DMS53 treated with DMSO at 0.1 percent for 48 hours (cell line): ENCODE measurements at regions not wholly inside any gene's neighbourhood (a gene's known extent, or its start where the extent isn't known, plus 50 kb on each side); places are given as distances from the start of the nearest gene placed in this dataset.

Experiments used
- DNase-seq: peaks from one replicate; lab custom pipeline; 2025; ENCODE audit not compliant: unreplicated experiment; lab: John Stamatoyannopoulos, UW

DNA sequence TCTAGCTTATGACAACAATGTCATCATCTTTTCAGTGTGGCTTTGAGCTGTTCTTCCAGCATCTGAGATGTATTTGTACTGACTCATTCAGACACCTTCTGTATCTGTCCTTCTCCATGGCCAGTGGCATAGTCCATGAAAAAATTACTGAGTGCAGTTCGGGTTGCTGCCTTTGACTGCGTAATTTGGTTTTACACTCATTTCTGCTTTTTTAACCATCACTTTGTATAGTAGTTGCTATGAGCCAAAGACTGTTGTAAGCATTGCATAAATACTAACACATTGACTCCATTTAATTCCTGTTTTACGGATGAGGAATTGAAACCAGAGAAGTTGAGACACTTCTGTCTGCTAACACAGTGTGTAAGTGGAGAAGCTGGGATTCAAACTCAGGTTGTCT lies 190.7 kb upstream of the MID1 start:
- no peak for DNase-seq

DNA sequence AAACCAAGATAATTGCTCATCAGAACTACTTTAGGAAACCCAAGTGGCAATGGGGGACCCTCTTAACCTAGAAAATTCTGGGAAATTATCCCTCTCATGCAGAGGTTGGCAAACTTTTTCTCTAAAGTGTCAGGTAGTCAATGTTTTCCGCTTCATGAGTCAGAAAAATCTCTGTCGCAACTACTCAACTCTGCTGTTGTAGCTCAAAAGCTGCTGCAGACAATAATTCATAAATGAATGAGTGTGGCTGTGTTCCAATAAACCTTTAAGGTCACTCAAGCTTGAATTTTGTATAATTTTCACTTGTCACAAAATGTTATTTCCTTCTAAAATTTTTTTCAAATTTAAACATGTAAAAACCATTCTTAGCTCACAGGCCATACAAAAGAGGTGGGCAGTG lies 193.4 kb upstream of the MID1 start:
- no peak for DNase-seq

DNA sequence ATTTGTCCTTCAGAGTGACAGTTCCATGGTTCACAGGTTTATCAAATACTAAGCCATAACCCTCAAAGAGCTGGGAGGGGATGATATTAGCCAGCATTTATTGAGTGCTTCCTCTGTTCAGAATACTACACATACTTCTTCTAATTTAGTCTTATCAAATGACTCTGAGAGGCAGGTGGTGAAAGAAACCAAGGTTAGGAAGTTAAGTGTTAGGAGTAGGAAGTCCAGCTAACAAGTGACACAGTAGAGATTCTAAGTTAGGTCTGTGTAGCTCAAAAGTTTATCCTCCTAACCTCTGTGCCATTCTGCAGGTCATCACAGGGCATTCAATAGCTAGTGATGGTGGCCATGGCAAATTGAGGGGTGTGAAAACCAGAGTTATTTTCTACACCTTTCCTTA lies 198.3 kb upstream of the MID1 start:
- DNase-seq, result no peak

DNA sequence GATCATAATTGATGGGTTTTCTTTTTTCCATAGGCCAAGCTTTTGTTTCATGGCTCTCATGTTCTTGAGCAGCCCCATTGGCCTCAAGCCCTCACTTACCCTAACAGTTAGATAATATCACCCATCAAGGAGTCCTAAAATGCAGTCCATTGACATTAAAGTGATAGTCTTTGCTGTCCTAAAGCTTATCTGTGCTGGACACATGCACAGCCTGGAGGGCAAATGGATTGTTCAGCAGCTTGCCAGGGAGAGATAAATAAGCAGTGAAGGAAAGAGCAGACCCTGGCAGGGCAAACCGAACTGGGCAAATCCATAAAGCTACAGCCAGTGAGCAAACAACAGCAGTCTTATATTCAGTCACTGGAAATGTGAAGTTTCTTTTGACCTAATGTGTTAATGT lies 199.6 kb upstream of the MID1 start:
- no peak for DNase-seq

DNA sequence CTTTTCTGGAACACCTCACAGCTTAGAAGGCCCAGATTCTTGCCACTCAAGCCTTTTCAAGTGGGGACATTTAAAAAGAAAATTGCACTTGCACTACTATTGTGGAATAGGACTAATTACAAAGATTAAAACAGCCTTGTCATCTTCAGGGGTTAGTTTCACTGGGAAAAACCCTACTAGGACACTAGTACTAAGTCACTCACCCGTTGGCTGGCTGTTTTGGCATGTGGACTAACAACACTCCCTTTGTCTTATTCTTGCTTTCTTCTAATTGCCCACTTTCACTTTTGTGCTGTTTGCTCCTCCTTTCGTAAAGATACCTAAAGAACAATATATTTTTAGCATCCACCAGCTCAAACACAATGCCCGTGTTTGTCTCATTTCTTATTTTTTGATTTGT lies 200.9 kb upstream of the MID1 start:
- DNase-seq, result no peak

DNA sequence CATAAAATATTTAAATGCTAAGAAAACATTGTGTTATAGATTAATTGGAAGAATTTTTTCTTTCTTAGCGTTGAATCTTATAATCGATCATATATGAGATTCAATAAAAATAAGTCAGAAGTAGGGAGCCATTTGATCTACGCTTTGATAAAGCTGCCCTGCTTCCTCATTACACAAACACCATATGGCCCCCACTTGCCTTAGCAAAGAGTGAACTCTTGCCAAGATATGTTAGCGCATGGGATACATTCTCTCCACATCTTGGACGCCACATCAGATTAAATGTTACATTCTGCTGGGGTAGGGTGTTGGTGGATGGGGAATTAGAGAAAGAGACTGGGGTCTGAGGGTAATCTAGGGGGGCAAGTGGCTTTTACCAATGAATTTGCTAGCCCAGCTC lies 207.7 kb upstream of the MID1 start:
- no peak for DNase-seq

DNA sequence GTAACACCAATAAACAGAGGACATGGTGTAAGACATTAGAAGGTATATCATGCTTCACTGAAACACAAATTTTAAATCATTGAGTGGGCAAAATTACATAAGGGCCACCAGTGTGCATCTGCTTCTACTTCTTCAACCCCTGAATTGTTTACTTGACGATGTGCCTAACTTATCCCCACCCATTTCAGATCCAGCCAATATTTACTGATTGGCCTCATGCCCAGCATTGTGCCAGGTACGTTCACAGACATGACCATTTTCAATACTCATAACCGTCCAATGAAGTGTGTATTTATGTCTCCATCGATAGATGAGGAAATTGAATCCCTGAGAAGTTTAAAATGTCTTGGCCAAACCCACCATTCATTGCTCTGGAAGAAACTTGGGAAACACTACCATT lies 208.3 kb upstream of the MID1 start:
- DNase-seq, result no peak

DNA sequence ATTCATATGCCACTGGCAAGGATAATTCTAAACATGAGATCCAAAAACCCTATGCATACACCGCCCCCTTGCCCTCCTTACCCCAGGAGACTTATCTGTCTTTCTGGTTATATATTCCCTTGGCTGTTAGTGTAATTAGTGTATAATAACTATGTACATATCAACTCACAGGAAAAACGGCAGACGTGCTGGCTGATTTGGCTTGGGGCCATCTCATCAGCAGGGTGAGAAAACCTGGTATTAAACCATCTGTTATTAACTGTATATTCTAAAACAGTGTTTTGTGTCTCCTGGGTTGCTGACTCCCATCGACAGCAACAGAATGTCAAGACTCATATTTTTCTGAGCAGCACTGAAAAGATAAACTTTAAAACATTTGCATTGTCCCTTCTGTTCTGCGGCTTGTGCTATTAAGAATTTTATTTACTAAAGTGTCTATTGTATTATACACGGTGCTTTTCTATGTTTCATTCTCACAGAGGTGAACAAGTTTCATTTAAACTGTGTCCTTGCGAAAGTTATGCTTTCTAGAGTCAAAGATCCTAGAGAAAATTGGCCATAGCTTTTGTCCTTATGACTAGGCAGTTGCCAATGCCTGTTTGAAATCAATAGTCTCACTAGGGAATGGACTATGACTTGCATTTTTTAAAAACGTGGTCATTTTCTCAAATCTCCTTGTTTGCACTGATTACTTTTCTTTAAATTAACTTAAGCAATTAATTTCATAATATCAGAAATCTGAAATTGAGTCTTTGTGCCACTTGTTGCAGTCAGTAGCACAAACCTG lies 211.5 kb upstream of the MID1 start:
- DNase-seq, result no peak

DNA sequence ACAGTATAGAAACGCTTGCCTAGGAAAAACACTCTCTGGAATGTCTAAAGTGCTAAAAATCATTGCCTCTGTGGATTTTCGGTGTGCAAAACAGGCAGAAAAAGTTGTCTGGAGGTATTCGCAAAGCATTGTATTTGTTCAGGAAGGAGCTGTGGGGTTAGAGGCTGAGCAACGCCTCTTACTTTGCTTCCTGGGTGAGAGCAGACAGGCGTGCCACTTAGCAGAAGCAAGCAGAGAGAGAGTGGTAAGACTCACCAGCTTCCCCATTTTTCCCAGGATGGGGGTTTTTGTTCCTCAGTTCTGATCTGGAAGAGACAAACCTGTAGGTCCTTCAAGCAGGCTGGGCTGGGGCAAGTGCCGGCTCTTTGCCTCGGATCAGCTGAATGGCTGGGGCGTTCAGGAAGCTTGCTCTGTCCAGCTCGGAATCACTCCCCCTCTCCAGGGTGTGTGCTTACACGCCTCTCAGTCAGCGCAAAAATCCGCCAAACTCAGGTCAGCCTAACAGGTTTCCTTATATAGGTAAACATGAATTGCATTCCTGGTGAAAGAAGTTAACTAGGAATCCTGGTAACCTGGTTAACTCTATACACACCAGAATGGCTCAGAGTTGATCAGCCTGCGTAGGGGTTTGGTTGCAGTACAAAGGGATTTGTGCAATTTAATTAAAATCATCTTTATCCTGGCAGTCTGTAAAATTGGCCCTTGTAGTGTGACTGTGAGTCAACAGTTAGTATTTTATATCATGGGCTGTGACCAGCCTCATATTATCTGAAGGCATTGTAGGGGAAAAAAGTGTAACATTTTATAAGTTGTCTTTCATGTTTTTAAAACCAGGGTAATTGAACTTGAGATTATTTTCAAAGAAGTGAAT lies 213.1 kb upstream of the MID1 start:
- no peak for DNase-seq

DNA sequence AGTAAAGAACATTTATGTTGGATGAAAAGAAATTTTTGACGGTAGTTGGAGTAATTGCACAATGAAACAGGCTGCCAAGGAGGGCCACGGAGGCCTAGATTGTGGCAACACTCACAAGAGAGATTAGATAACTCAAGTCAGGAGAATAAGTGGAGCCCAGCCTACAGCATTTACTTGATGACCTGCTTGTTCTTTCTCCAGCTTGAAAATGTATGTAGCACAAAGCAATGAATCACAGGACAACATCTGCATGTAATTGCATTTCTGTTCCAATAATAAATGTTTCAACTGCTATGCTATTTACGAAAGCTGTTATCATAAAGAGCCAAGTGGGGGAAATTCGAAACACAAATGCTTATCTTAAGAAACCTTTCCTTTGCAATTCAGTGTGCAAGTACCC lies 221.2 kb upstream of the MID1 start:
- no peak for DNase-seq

DNA sequence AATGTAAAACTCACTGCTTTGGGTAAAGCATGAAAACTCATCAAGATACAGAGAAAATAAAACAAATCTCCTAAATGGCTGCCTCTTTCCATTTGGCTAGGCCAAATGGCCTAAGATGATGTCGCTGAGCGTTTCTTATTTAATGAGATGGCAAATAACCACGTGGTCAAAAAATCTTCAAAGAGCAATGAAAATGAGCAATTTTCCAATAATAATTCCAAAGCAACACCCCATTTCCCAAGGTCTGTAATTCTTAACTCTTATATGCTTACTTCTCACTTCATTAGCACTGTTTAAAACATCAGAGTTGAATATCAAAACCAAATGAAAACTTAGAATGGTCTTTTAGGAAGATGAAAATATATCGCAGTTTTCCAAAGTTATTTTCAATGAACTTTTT lies 222.3 kb upstream of the MID1 start:
- no peak for DNase-seq

DNA sequence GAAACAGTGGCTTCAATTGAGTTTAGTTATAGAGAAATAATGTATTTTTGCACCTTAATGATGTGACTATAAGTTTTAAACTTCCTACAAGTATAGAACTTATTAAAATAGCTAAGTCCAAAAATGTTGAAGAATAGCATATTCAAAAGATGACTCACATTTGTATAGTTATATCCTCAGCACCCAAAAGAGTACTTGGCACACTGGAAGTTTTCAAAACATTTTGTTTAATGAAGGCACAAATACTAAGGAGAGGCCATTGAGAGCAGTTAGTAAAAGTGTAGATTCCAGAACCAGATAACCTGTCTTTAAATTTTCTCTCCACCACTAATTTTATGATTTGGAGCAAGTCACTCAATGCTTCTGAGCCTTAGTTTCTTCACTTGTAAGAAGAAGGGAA lies 226.9 kb upstream of the MID1 start:
- DNase-seq, result no peak

DNA sequence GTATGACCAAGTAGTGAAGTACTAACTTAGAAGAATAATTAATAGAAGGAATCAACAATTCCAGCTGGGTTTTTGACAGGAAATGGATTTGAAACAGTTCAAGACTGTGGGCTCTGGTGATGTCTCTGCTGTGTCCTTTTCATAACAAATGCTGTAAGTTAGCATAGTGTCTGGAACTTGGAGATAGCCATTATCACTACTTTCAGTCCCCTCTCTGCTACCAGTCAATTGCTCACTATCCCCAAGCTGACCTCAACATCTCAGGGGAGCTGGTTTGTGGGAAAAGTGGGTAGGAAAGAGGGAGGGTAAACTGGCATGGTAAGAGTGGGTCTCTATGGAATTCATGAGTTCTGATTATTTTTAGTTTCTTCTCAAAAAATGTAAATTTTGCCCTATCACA lies 231.4 kb upstream of the MID1 start:
- no peak for DNase-seq

DNA sequence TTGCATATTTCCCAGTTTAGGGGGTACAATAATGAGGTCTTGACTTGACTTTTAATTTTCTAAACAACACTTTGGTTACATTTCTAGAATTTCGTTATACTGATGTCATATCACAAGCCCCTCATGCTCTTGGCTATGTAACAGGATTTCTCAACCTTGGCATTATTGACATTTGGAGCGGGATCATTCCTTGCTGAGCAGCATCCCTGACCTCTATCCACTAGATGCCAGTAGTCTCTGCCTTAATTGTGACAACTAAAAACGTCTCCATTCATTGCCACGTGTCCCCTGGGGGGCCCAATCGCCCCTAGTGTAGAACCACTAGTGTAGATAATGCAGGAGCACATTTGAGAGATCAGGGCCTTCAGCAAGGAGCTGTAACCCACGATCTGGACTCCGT lies 234.2 kb upstream of the MID1 start:
- DNase-seq, result no peak

DNA sequence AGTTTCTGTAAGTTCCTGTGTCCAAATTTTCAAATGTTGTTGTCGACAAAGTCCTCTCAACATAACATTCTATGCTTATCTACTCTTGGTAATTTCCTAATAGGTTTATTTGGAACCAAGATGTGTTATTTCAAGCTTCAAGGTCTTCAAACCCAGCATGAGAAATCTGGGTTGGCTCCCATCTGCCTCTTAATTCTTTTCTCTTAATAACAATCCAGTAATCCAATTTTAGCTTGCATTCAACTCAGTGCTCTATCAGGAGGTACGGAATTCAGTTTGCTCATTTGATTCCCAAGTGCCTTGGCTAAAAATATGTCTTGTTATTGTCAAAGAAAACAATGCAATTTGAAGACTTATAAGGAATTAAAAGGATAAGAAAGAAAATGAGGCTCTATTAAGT lies 235.5 kb upstream of the MID1 start:
- DNase-seq, result no peak

DNA sequence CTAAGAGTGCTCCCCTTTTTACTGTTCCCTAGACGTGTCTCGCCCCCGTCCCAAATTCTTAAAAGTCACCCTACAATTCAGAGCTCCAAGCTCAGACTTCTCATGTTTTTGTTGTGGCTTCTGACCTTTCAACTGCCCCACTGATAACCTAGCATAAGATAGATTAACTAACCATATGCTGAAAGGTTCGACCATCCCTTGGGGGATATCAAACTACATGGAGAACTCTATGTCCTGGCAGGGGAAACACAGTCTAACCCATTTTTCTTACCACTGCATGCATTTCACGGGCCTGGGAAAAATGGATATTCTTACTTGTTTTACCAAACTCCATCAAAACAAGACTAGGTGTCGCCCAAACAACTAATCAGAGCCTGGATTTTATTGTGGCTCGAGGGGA lies 236.4 kb upstream of the MID1 start:
- no peak for DNase-seq

DNA sequence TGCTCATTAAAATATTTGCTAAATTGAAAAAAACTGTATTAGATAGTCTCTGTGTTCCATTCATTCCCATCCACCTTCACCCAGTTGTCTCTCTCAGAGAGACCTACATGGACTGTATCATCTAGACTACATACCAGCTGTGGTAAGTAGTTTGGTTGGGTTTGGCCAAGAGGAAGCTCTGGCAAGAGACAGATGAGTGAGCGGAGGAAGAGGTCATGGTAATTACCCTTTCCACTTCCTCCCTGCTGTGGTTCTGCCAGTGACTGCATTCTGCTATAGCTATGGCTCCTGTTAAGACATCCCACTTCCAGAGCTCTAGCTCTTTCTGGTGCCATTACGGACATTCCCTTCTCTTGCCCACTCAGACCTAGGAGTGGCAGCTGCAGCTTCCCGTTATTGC lies 239.0 kb upstream of the MID1 start:
- no peak for DNase-seq

DNA sequence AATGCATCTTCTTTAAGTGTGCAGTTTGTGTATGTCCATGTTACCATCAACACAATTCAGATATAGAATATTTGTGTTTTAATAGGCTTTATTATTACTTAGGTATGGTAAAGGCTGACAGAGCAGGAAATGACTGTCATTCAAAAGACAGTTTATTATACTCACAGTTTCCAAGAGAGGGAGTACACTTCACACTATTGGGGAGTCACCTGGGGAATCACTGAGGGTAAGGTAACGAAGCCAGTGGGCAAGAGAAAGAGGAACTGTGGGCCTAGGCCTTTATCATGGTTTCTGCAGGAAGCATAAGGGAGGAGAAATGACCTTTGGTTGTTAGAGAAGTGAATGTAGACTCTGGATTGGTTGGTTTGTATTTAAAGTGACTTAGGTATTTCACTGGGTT lies 235.1 kb upstream of the HCCS start:
- no peak for DNase-seq

DNA sequence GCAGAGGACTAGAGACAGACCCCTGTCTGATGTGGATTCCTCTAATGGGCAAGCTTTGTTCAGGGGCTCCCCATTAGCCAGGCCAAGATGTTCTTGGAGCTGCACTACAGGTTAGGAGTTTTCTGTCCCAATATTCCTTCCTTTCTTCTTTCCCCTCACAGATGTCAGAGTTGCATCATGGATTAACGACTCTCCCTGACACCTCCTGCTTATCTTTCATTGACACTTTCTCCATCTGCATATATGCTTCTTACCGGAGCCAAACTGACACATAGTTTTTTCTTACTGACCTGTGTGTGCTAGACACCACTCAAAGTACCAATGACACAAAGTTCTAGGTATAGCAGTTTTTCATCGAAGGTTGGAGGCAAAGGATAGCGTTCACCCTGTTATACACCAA lies 228.6 kb upstream of the HCCS start:
- DNase-seq, result no peak

DNA sequence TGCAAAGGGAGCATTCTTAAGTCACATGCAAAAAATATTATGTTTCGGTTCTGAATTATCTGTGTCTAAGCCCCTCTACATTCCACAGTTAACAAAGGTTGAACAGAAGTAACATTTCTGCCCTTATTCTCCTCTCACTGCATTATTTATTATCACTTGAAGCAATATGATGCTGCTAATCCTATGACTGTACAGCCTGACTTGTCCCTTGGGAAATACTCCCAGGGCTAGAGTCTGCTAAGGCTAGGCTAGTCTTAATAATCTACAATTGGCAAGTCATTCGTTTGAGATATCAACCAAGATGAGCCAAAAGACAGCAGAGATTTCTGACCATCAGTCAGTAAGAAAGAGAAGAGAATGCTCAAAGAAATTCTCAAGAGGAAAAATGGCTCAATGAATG lies 226.9 kb upstream of the HCCS start:
- no peak for DNase-seq

DNA sequence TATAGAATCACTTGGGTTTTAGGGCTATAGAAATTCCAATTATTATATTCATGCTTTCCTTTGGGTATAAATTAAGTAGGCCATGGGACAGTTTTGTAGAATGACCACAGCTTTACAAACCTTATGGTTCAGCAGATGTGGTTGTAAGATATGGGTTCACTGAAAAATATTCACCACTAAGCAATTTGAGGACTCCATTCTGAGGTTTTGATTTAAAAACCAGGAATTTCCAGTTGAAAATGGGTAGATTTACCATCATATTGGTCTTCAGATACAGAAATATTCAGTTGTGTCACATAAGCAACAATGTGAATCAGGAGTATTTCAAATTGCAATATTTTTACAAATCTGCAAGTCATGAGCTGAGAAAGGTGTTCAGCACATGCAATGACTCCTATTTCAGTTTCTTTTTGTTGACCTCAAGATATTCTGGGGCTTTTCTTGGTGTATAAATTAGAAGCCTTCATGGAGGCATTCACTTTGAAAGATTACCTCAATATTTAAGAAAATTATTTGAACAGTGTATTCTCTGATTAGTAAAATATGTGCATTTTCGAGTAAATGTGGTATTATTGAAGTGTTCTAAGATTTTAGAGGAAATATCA lies 218.4 kb upstream of the HCCS start:
- DNase-seq, result no peak

DNA sequence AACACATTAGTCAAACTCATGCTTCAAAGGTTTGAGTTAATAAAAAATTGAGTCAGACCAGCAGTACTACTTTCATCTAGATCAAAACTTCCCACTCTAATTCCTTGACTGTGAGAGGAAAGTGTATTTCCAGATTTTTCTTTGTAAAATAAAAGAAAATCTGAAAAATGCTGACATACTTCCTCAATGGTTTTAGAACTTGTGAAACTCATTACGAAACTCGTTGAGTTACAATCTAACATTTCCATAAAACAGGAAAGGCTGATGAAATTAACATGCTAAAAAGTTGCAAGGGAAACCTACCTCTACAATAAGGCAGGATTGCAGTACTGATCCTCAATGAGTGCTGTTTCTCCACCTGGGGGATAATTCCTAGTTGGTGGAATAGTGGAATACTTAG lies 217.8 kb upstream of the HCCS start:
- DNase-seq, result no peak
